Lower leg skin (tissue), 4 donors: ENCODE measurements at regions not wholly inside any gene's neighbourhood (a gene's known extent, or its start where the extent isn't known, plus 50 kb on each side); places are given as distances from the start of the nearest gene placed in this dataset.

Experiments used
- DNase-seq, 2 donors: peaks; one replicate each; pipeline ENCODE4 v3.0.0-alpha.2; 2019; ENCODE audit warnings: low spot score in 2 of 2
- H3K4me3 ChIP-seq: fragments of 200-600 bp; sonication (generic); 2 replicates; pipeline ENCODE4 v1.5.1; 2017; ENCODE audit warnings: mild to moderate bottlenecking, low read depth; ENCODE audit not compliant: poor library complexity, severe bottlenecking
- CTCF ChIP-seq, 3 donors: fragments of 450-650 bp; IDR thresholded peaks; one replicate each; pipeline ENCODE4 v1.5.1; 2016; ENCODE audit warnings: antibody characterized with exemption in 3 of 3, mild to moderate bottlenecking in 3 of 3, moderate library complexity in 2 of 3
- POLR2A ChIP-seq, 2 donors: fragments of 450-650 bp; IDR thresholded peaks; one replicate each; pipeline ENCODE4 v1.6.1; 2016 to 2017; ENCODE audit warnings: antibody characterized with exemption in 2 of 2, mild to moderate bottlenecking in 1 of 2, moderate library complexity in 1 of 2
- WGBS, 2 donors: methylation state at CpG; one replicate each; pipeline ENCODE4 v1.1.5; 2018; 5-methylcytosine and 5-hydroxymethylcytosine counted together
- intact Hi-C: fragments of 100-400 bp; cut with DNase I; formaldehyde crosslinking; loops from one replicate; pipeline ENCODE4 v1.15.0; 2023; ENCODE audit warnings: low total_unique reads

DNA sequence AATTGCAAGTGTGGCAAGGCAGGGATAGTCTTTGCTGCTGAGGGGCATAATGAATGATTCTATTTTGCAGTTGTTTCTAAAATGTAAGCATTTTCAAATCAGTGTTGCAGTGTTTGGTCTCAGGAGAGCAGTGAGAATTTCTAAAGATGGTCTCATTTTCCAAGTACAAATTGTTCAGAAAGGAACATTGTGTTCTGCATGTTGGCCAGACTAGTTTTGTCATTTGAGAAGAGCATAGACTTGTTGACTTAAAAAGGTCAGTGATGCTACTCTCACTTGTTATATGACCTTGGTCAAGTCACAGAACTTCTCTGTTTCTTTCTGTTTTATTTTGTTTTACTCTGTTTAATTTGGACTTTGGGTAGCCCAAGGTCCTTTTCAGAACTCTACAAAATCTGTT, 344.6 kb downstream of the OSTF1 start:
- TF ChIP-seq POLR2A (IDR thresholded peaks at IDR 0.05) (no peak), CTCF (IDR thresholded peaks at IDR 0.05) (no peak)
- no peak overlapping the region for H3K4me3 ChIP-seq
- intact Hi-C loops, result no loop called here
- DNase-seq, result no peak

DNA sequence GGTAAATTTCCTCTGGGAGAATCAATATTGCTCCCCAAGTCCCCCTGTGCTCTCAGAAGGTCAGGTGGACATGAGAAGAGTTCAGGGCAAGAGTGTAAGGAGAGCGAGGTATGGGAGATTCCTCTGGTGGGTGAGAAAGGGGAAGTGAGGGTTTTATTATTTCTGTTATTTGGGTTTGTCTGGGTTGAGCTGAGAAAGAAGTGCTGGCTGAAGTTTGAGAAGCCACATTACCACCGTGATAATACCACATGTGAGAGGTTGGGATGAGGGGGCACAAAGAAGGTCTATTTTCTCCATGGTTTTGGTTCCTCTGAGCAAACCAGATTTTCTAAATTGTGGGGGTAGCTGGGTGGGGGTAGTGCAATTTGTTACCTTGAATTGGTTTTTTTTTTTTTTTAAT, 350.4 kb downstream of the OSTF1 start:
- TF ChIP-seq CTCF (IDR thresholded peaks at IDR 0.05) (no peak), POLR2A (IDR thresholded peaks at IDR 0.05) (no peak)
- intact Hi-C loops, result no loop called here
- no peak overlapping the region for H3K4me3 ChIP-seq
- no peak for DNase-seq
- 78 to 80% methylated on average over 2 of the region's 2 CpGs for WGBS, 2 donors

- DNase-seq, result no peak
- TF ChIP-seq CTCF (IDR thresholded peaks at IDR 0.05) (no peak), POLR2A (IDR thresholded peaks at IDR 0.05) (no peak)
- intact Hi-C loops, result no loop called here
- no peak overlapping the region for H3K4me3 ChIP-seq
- 66 to 71% methylated on average over 4 of the region's 4 CpGs for WGBS, 2 donors
These were observed 352.6 kb downstream of the OSTF1 start for GRCh38 chr9:75440914-75441313.

GRCh38 chr9:75445144-75445543, 356.8 kb downstream of the OSTF1 start:
- intact Hi-C loops, result no loop called here
- no peak overlapping the region for H3K4me3 ChIP-seq
- no peak for DNase-seq
- no peak for TF ChIP-seq CTCF (IDR thresholded peaks at IDR 0.05)
- no peak for TF ChIP-seq POLR2A (IDR thresholded peaks at IDR 0.05)

DNA sequence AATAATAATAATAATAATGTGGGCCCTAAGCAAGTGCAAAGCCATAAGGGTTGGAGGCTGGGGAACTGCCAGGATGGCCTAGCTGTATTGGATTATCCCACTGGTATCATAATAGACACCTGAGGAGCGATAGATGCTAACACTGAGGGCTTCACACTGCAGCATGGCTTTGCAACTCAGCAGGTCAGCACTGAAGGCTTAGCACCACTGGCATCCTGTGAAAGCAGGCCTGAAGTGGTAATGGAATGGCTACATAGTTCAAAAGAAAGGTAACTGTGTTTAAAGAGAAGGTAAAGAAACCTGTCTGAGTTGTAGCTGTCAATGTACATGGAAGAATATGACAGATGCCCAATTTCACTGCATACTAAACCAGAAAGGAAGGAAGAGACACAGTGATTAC, 359.0 kb downstream of the OSTF1 start:
- no peak for TF ChIP-seq CTCF (IDR thresholded peaks at IDR 0.05)
- no peak for TF ChIP-seq POLR2A (IDR thresholded peaks at IDR 0.05)
- intact Hi-C loops, result no loop called here
- WGBS, 2 donors, result 81 to 86% methylated on average over 1 of the region's 1 CpG
- H3K4me3 ChIP-seq, result no peak overlapping the region
- no peak for DNase-seq

GRCh38 chr9:75448281-75448680, 360.0 kb downstream of the OSTF1 start:
- intact Hi-C loops, result no loop called here
- 48 to 52% methylated on average over 2 of the region's 2 CpGs for WGBS, 2 donors
- no peak overlapping the region for H3K4me3 ChIP-seq
- TF ChIP-seq POLR2A (IDR thresholded peaks at IDR 0.05) (no peak), CTCF (IDR thresholded peaks at IDR 0.05) (no peak)
- no peak for DNase-seq
